ENCODE measurements at regions not wholly inside any gene's neighbourhood (a gene's known extent, or its start where the extent isn't known, plus 50 kb on each side); places are given as distances from the start of the nearest gene placed in this dataset.
A peak's percentile ranks its signal among the peaks of the same experiment; 100 is the strongest.
"Not testable (repeated sequence)": the region's sequence is repeated elsewhere in the genome, so short reads cannot be mapped to it uniquely, and the experiment has no call there.

GRCh38 chr3:75325716-75326115 is 338.4 kb upstream of the FRG2C start:
- DNase-seq = no peak

DNA sequence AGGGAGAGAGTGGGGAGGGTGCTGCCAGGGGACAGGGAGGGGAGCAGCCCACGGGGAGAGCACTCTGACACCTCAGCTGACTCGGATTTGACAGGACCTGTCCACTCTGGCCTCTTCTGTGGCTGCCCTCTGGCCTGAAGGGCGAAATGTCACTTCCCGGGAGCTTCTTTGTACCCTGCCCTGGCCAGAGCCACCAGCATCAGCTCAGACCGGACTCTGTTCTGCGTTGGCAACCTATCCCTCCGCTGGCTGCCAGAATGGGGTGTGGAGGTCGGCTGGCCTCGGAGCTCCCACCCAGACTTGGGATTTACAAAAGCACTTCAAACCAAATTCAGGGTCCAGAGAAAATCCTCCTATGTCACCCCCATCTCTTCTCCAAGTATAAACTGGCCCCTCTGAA is 336.7 kb upstream of the FRG2C start:
- DNase-seq = no peak

- no peak for DNase-seq
Observed at GRCh38 chr3:75329476-75330097, 334.5 kb upstream of the FRG2C start.

DNA sequence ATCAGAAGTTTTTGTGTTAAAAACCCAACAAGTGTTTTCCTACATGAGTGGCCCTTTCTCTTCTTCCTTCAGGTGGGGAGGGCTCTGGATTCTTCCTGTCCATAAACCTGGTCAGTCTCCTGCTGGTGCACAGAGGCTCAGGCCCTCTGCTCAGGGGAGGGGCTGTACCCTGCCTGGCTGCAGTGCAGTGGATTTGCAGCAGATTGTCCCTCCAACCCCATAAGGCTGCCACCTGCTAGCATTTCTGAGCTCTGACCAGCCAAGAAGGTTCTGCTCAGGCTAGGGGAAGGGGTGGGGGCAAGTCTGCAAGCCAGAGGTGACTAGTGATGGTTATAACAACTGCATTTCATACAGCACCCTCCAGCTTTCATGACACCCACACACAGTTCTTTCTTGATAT is 333.7 kb upstream of the FRG2C start:
- DNase-seq = not testable (repeated sequence)

DNA sequence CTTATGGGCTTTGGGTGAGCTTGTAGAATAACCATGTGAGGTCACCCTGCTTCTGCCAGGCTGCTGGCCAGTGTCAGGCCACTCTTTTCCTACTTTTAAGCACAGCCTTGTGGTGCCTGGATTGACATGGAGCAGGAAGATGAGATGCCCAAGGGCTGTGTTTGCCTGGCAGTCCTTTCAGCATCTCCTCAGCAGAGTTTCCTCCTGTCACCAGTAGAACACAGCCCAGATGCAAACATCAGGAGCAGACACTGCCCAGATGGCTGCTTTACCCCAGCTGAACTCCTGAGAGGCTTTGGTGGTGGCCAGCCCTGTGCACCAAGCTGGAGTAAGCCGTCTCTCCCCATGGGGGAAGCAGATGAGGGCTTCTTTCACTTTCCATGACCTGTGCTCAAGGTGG is 332.0 kb upstream of the FRG2C start:
- DNase-seq = not testable (repeated sequence)

DNA sequence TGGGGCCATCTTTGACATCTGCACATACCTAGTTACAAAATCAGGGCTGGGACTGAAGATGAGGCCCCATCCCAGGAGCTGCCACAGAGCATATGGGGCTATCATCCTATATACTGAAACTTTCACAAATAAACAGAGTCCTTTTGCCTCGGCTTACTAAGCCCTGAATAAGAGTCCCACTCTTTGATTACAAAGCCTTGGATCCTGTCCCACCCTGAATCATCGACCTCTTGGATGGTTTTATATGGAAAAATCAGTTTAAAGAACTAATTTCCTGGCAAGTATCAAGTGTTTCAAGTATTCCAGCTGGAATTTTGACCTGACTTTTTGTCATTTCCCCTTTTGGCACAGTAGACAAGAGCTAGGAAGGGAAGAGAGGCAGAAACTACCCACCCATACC is 331.3 kb upstream of the FRG2C start:
- no peak for DNase-seq

DNA sequence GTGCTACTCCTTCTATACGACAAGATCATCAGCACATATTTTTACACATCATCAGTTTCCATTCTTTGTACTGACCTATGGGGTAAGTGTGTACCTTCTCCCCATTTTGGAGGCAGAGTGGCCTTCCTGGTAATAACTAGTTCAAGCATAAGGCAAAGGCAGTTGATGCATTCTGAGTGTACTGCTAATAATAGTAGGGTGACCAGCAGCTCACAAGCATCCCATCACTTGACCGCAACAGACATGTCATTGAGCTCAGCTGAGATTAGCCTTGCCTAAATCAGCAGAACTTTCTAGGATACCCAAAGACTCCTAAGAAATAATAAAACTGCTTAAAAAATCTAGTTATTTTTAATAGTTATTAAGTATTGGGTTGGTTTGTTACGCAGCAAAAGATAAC is 329.8 kb upstream of the FRG2C start:
- no peak for DNase-seq

- no peak for DNase-seq
Observed at GRCh38 chr3:75337226-75337900, 326.8 kb upstream of the FRG2C start.

DNA sequence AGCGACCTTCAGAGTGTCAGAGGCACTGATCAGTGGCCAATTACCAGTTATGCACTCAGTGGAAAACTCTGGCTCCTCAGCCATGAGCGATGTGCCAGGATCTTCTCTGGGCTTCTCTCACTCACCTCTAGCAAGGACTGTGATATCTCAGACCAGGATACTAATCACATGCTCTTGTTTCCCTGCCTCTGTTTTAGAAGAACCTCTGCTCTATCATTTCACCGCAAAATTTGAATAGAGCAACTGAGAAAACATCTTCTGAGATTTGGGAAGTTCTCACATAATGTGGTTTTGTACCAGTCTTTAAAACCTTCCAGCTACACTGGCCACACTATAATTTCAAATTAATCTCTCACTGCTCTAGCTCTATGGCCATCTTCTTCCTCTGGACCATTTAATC is 325.8 kb upstream of the FRG2C start:
- no peak for DNase-seq

DNA sequence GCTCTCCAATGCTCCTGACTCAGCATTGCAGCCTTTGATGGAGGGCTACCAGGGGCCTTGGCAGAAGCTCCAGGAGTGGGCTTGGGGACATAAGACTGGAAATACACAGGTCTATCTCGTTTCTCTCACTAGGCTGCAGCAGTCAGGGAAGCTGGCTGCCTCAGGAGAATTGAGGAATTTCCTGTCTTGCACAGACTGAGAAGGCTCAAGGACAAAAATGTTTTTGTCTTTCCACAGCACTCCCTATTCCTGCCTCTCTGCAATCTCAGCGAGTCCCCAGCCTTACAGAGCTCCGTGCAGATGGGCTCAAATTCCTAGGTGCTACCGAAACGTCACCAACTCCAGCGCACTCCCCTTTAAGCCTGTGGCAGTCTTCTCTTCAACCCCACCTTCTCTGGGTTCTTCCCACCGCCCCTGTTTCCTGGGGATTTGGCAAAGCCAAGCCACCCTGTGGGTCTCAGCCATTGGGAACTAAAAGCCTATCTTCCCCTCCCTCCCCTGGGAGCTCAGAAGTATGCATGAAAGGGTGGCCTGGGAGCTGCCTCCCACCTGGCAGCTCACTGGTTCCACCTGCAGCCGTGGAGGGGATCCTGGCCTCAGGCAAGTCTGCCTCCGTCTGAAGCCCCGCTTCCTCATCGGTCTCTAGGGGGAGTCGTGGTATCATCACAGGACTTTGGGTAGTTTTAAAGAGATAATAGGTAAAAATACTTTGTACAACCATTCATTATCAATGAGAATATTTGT is 322.6 kb upstream of the FRG2C start:
- DNase-seq = no peak

DNA sequence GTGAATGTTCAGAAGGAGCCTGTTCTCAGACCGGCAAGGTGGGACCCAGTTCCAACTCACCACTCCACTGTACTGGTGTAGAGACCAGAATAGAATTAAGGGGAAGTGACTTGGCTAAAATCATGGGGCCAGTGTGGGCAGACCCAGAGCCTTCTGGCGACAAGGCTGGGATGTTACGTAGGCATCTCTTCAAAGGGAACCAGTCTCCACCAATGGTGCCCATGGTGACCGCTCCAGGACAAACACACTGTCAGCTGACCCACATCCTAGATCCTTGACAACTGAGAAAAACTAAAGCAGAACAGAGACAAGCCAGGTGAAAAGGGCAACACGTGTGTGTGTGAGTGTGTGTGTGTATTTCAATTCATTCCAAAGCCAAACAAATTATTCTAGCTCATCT is 321.7 kb upstream of the FRG2C start:
- no peak for DNase-seq

DNA sequence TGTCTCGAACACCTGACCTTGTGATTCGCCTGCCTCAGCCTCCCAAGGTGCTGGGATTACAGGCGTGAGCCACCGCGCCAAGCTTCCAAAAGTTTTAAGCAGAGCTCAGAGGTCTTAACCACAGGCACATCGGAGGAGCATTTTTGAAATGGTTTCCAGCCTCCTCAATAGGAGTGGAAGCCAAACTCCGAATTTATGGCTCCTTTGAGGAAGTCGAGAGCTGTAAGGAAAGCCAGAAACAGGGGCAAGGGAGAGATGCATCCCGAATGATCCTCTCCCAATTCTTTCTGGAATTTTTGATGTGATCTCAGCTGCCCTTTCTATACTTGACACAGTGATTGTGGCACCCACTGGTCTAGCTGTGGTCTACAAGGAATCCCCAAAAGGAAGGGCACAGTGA is 313.6 kb upstream of the FRG2C start:
- DNase-seq = not testable (repeated sequence)

- not testable (repeated sequence) for DNase-seq
Observed at GRCh38 chr3:75362086-75362784, 301.9 kb upstream of the FRG2C start.

GRCh38 chr3:75372964-75373363 is 291.2 kb upstream of the FRG2C start:
- DNase-seq = not testable (repeated sequence)

- not testable (repeated sequence) for DNase-seq
Observed at GRCh38 chr3:75379840-75380239, 284.3 kb upstream of the FRG2C start.

DNA sequence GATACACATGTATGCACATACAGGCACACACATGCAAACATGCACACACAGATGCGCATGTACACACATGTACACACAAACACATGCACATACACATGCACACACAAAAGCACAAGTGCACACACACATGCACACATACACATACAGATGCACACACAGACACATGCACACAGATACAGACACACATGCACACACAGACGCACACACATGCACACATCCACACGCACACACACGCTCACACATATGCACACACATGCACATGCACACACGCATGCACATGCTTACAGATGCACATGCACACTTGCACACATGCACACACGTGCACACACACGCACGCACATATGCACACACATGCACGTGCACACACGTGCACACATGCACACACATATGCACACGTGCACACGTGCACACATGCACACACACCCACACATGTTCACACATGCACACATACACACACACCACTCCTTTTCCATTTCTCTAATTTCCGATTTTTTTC is 283.8 kb upstream of the FRG2C start:
- no peak for DNase-seq

DNA sequence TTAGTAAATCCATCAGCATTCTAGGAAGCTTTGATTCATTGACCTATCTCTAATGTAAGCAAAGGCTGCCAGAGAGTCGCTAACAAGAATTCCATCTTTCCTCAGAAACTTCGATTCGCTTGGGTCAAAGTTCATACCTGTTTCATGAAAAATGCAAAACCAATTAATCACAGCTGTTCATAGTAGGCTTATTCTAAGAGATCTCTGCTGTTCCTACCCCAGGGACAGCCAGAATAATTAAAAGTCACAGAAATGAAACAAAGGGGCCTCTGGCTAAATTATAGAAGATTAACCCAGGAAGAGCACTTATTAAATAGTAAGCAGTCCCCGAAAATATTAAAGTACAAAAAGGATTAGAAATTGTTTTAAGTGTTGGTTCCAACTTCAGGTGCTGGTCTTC is 280.1 kb upstream of the FRG2C start:
- DNase-seq = not testable (repeated sequence)

GRCh38 chr3:75388486-75389124 is 275.5 kb upstream of the FRG2C start:
- peak; percentile 8 for DNase-seq

- DNase-seq = not testable (repeated sequence)
Observed at GRCh38 chr3:75393288-75393694, 270.8 kb upstream of the FRG2C start.

GRCh38 chr3:75394102-75394501 is 270.0 kb upstream of the FRG2C start:
- not testable (repeated sequence) for DNase-seq

DNA sequence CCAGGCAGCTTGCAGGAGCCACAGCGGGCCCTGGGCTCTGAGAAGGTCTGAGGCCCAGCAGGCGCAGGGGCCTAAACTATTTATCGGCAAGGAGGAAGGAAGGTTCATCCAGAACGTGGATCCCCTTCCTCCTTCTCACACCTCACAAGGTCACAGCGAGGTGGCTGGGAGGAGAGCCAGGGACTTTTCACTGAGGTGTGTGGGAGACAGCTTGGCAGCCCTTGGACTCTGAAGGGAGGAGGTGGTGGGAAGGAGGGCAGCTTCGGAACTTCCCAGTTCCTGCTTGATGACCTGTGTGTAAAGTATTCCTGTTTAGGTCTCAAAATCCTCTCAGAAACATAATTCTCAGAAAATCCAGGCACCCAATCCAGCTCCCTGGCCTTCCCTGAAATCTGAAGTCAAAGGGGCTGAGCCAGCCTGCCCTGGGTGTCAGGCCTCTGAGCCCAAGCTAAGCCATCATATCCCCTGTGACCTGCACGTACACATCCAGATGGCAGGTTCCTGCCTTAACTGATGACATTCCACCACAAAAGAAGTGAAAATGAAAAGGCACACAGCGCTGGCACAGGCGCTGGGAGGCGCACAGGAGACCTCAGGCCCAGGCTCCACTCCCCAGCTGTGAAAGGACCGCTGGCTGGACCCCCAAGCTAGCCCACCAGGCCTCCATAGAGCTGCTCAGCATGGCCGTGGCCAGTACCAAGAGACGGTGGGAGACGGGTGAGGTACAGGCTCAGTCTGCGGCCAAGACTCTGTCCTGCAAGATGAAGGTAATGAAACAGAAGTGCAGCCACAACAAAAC is 269.4 kb upstream of the FRG2C start:
- DNase-seq = peak; percentile 2

Data from kidney glomerular epithelial cell (primary cell).